DND-41 (cell line): ENCODE measurements at regions not wholly inside any gene's neighbourhood (a gene's known extent, or its start where the extent isn't known, plus 50 kb on each side); places are given as distances from the start of the nearest gene placed in this dataset.

Experiments
- ATAC-seq: fragments of 200-7000 bp; cut with Tn5 transposase; 3 replicates; pipeline ENCODE4 v1.9.1; 2021; ENCODE audit warnings: low read depth; ENCODE audit not compliant: insufficient read depth
- DNase-seq: peaks from one replicate; pipeline ENCODE4 v3.0.0-alpha.2; 2020
- H2AFZ ChIP-seq: 2 replicates; pipeline ENCODE4 v1.6.0; 2012; ENCODE audit warnings: low read depth, low read length
- H3K27ac ChIP-seq: 2 replicates; pipeline ENCODE4 v1.5.1; 2012; ENCODE audit warnings: low read length, inconsistent platforms
- H3K27me3 ChIP-seq: fragments of 200-600 bp; sonication (generic); 2 replicates; pipeline ENCODE4 v1.6.0; 2012; ENCODE audit warnings: low read length, mild to moderate bottlenecking, inconsistent platforms; ENCODE audit not compliant: insufficient read depth, poor library complexity
- H3K36me3 ChIP-seq: 2 replicates; pipeline ENCODE4 v1.5.1; 2012; ENCODE audit warnings: low read length, inconsistent platforms; ENCODE audit not compliant: insufficient read depth
- H3K4me1 ChIP-seq: 2 replicates; pipeline ENCODE4 v1.5.1; 2012; ENCODE audit warnings: mild to moderate bottlenecking, low read length; ENCODE audit not compliant: insufficient read depth
- H3K4me2 ChIP-seq: 2 replicates; pipeline ENCODE4 v1.6.0; 2012; ENCODE audit warnings: mild to moderate bottlenecking, moderate library complexity, low read length, inconsistent platforms; ENCODE audit not compliant: insufficient read depth
- H3K4me3 ChIP-seq, 2 experiments: fragments of 200-600 bp in 1 of 2; shearing (Covaris generic) in 1 of 2; 2 replicates each; pipeline ENCODE4 v1.5.1; 2012 to 2016; ENCODE audit warnings: inconsistent platforms in 2 of 2, low read length in 2 of 2, mild to moderate bottlenecking in 2 of 2, low read depth in 1 of 2, moderate library complexity in 1 of 2
- H3K79me2 ChIP-seq: 2 replicates; pipeline ENCODE4 v1.6.0; 2012; ENCODE audit warnings: low read length, inconsistent platforms; ENCODE audit not compliant: insufficient read depth
- H3K9ac ChIP-seq: 2 replicates; pipeline ENCODE4 v1.6.0; 2012; ENCODE audit warnings: low read depth, mild to moderate bottlenecking, inconsistent platforms, low read length, moderate library complexity
- H3K9me3 ChIP-seq: 2 replicates; pipeline ENCODE4 v1.5.1; 2012; ENCODE audit warnings: low read length, moderate library complexity, mild to moderate bottlenecking, inconsistent platforms; ENCODE audit not compliant: insufficient read depth, severe bottlenecking
- H4K20me1 ChIP-seq: 2 replicates; pipeline ENCODE4 v1.6.0; 2012; ENCODE audit warnings: low read length; ENCODE audit not compliant: insufficient read depth
- EZH2 ChIP-seq: IDR thresholded peaks from 3 replicates; pipeline ENCODE4 v1.6.1; 2012; ENCODE audit warnings: borderline replicate concordance, low read depth, mild to moderate bottlenecking, moderate library complexity, low read length, inconsistent platforms; ENCODE audit not compliant: severe bottlenecking
- TF ChIP-seq, protein P1 (sequence below): IDR thresholded peaks from 2 replicates; pipeline ENCODE4 v1.5.1; 2012; ENCODE audit warnings: borderline replicate concordance, low read length, moderate library complexity, mild to moderate bottlenecking; ENCODE audit not compliant: poor library complexity, severe bottlenecking; ENCODE audit errors: extremely low read depth

DNA sequence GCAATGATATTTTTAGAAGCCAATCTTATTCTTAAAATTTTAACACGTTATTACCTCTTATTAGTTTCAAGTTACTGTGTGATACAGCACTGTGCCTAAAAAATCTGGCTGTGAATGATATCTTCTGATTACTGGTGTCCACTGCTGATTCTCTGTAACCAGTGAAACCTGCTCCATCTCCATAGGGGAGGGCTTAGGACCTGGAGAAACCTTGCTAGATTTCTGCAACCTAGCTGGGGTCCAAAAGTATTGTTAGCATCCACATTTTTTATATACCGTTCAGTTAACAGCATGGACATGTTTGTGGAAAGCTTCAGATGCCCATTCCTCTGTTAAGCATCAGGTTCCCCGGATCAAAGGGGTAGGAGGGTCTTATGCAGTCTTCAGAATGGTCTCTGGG lies 193.9 kb upstream of the TOPAZ1 start:
- Histone ChIP-seq H3K9me3 (no peaks in the 10 kb centered on the region), H3K36me3 (no peaks in the 10 kb centered on the region), H2AFZ (no peak overlapping the region), H3K27me3 (peaks cover 9% of the 10 kb centered on the region), H3K4me2 (no peak overlapping the region), H4K20me1 (no peaks in the 10 kb centered on the region), H3K4me1 (no peaks in the 10 kb centered on the region), H3K27ac (no peak overlapping the region), H3K79me2 (no peaks in the 10 kb centered on the region), H3K4me3 (no peak overlapping the region), H3K9ac (no peak overlapping the region)
- DNase-seq = no peak
- ATAC-seq = no peak
- TF ChIP-seq, protein P1, sequence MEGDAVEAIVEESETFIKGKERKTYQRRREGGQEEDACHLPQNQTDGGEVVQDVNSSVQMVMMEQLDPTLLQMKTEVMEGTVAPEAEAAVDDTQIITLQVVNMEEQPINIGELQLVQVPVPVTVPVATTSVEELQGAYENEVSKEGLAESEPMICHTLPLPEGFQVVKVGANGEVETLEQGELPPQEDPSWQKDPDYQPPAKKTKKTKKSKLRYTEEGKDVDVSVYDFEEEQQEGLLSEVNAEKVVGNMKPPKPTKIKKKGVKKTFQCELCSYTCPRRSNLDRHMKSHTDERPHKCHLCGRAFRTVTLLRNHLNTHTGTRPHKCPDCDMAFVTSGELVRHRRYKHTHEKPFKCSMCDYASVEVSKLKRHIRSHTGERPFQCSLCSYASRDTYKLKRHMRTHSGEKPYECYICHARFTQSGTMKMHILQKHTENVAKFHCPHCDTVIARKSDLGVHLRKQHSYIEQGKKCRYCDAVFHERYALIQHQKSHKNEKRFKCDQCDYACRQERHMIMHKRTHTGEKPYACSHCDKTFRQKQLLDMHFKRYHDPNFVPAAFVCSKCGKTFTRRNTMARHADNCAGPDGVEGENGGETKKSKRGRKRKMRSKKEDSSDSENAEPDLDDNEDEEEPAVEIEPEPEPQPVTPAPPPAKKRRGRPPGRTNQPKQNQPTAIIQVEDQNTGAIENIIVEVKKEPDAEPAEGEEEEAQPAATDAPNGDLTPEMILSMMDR = no peak
- no peak for TF ChIP-seq EZH2

DNA sequence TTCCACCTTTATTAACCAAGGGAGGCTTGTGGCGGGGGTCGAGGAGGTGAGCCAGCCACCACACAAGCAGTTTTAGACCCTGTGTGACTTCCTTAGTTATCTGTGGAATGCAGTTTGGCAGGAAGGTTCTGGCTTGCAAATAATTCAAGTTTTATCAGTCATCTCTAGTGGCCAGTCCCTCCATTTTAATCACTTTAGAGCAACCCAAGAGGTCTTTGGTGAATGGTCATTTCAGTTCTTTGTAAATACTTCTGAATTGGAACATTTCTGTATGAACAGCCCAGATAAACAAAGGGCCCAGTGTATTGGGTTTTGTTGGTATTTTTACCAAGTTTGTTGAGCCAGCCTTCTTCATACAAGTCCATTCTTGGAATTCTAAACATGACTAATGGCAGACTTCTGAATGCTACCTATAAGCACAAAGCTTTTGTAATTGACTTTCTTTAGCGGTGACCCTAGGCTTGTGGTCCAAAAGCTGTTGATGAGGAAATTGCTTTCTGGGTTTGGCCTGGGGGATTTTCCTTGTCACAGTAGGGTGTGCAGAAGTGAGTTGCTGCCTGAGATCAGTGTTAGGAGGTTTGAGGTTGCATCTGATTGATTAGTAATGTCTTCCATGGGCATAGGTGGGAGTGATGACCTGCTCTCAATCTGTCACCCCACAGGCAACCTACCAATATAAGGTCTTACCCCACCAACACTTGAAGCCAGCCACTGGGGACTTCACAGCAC lies 193.3 kb upstream of the TOPAZ1 start:
- Histone ChIP-seq H3K9ac (no peak overlapping the region), H3K4me2 (no peak overlapping the region), H3K4me1 (no peaks in the 10 kb centered on the region), H4K20me1 (no peaks in the 10 kb centered on the region), H3K79me2 (no peaks in the 10 kb centered on the region), H3K27me3 (peaks cover 9% of the 10 kb centered on the region), H3K36me3 (no peaks in the 10 kb centered on the region), H3K9me3 (no peaks in the 10 kb centered on the region), H2AFZ (no peak overlapping the region), H3K4me3 (no peak overlapping the region), H3K27ac (no peak overlapping the region)
- no peak for DNase-seq
- TF ChIP-seq, protein P1 = no peak
- no peak for TF ChIP-seq EZH2
- no peak for ATAC-seq

DNA sequence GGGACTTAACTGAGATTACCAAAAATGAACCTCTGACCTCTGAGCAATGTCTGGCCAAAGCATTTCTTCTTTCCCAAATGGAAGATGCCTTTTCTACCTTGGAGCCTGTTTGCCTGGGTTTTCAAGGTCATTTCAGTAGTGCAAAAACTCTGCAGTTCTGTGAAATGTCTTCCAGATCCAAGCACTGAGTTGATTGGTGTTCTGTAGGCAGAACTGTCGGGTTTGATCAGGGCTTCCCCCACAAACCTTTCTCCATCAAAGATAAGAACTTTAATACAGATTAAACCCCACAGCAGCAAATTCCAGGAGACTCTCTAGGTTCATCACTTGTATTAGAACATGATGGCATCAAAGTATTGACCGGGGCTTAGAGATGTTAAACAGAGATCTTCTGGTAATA lies 192.7 kb upstream of the TOPAZ1 start:
- TF ChIP-seq, protein P1 = no peak
- no peak for TF ChIP-seq EZH2
- Histone ChIP-seq H3K36me3 (no peaks in the 10 kb centered on the region), H4K20me1 (no peaks in the 10 kb centered on the region), H3K27me3 (peaks cover 5% of the 10 kb centered on the region), H3K27ac (no peak overlapping the region), H2AFZ (no peak overlapping the region), H3K4me1 (no peaks in the 10 kb centered on the region), H3K9ac (no peak overlapping the region), H3K4me2 (no peak overlapping the region), H3K9me3 (no peaks in the 10 kb centered on the region), H3K79me2 (no peaks in the 10 kb centered on the region), H3K4me3 (no peak overlapping the region)
- DNase-seq (no peak), ATAC-seq (no peak)
